ENCODE measurements at regions not wholly inside any gene's neighbourhood (a gene's known extent, or its start where the extent isn't known, plus 50 kb on each side); places are given as distances from the start of the nearest gene placed in this dataset.

- DNase-seq = no peak
These were observed 75.6 kb upstream of the CERS6 start for GRCh38 chr2:168380500-168380899.

- no peak for DNase-seq
These were observed 64.0 kb upstream of the CERS6 start for GRCh38 chr2:168392024-168392423.

- DNase-seq = no peak
These were observed 63.3 kb upstream of the CERS6 start for GRCh38 chr2:168392797-168393196.

DNA sequence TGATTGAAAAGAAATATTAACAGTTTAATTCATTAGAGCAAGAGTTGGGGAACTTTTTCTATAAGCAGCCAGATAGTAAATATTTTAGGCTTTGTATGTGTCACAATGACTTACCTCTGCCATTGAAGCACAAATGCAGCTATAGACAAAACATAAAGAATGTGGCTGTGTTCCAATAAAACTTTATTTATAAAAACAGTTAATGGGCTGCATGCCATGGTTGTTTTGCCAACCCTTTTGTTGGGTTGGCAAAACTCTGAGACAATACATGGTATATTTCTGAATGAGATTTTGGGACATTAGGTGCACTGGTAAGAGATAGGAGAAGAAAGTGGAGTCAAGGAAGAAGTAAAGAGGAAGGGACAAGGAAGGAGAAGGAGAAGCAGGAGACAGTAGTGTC lies 61.8 kb upstream of the CERS6 start:
- no peak for DNase-seq

DNA sequence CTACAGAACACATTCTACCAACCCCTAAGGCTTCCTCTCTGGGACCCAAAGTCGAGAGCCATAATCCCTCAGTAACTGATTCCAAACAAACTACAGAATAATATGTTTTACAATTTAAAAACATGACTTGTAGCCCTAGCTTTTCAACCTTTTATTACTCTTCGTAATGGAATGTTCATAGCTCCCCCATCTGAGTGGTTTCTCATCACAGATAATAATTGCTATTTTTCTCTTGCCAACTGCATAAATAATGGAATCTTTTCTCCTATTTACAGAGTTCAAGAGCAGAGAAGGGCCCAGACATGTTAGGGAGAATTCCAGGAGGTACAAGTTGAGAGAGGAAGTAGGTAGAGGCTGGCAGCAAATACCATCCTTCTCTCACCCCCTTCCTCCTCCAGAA lies 59.9 kb upstream of the CERS6 start:
- DNase-seq = no peak

DNA sequence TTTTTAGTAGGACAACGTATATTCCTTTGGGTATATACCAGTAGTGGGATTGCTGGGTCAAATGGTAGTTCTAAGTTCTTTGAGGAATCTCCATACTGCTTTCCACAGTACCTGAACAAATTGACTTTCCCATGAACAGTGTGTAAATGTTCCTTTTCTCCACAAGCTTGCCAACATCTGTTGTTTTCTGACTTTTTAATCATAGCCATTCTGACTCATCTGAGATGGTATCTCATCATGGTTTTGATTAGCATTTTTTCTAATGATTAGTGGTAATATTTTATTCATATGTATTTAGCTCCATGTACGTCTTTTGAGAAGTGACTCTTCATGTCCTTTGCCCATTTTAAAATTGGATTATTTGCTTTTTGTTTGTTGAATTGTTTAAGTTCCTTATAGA lies 58.4 kb upstream of the CERS6 start:
- no peak for DNase-seq

- DNase-seq = no peak
These were observed 55.0 kb upstream of the CERS6 start for GRCh38 chr2:168401048-168401556.

DNA sequence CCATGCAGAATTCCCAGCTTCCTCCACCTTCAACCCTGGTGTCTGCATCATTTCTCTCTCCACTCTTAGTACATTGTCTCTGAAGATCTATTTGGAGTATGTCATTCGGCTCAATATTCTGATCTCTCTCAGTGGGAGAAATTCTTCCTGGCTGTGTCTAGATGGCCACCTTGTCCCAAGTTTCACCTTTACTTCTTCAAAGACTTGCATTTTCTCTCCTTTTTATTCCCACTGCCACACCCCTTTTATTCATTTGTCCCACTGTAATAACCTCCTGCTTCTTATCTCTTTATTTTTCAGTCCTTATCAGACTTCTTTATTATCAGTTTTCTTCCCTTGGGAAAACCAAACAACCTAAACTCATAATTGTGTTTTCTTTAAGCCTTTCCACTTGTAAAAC lies 54.3 kb upstream of the CERS6 start:
- DNase-seq = no peak

GRCh38 chr2:168402531-168402930 lies 53.5 kb upstream of the CERS6 start:
- no peak for DNase-seq

DNA sequence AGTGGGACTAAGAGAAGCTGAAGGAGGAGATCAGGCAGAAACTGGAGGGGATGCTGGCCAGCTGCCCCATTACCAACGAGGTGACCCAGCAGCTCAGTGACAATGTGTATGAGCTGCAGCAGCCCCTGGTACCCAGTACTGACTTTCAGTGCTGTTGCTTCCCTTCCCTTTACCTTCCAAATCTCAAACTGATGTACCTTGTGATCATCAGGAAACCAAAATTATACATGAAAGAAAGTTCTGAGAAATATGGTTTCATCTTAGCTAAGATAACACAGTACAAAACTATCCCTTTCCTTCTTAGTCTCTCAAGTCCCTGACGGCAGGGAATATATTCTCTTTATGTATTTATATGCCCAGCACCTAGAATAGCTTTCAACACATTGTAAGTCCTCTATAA lies 52.3 kb upstream of the CERS6 start:
- no peak for DNase-seq

DNA sequence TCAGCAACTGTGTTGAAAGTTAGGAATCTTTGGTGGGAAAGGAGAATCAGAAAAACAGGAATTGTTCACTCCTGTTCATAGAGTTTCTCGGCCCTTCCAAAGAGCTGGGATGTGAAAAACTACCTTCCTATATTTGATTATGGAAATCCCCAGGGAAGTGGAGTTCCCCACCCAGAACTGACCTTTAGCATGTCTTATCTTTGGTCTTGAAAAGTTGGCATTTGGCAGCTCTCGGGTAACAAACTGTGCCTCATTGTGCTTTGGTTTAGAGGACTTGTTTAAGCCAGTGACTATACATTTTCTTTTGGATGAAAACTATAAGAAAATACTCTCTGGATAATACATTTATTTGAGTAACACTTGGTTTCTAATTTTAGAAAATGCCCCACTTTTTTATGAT lies 51.3 kb upstream of the CERS6 start:
- DNase-seq = no peak
